ENCODE measurements at regions not wholly inside any gene's neighbourhood (a gene's known extent, or its start where the extent isn't known, plus 50 kb on each side); places are given as distances from the start of the nearest gene placed in this dataset.

DNA sequence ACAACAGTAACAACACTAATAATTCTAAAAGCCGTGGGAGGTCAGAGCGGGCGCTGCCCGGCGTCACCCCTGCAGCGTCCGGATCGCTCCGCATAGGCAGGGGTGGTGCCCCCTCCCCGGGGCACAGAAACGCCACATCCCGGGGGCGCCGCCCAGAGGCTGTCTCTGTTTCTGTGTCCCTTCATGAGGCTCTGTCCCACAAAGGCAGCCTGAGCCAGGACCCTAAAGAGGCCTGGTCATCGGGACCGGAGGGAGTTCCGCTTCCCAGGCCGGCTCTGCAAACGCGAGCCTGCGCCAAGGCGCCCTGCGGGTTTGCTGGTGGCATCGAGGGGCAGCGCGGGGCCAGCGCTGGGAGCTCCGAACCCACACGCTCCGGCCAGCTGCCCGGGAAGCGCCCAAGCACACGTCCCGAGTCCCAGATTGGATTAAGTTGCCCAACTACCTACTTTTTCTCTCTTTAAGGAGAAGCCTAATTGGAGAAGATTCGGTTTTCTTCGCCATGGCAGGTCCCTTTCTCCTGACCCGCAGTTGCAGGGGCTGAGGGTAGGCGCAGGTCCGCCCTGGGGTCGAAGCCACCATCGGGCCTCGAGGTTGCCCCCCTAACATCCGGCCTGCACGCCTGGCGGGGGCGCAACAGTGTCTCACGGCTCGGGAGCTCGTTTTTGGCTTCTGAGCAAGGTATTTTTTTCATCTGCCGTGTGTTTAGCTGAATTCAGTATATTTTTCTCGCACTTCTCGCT is 421.7 kb downstream of the VRK1 start:
- TF ChIP-seq, protein P1, sequence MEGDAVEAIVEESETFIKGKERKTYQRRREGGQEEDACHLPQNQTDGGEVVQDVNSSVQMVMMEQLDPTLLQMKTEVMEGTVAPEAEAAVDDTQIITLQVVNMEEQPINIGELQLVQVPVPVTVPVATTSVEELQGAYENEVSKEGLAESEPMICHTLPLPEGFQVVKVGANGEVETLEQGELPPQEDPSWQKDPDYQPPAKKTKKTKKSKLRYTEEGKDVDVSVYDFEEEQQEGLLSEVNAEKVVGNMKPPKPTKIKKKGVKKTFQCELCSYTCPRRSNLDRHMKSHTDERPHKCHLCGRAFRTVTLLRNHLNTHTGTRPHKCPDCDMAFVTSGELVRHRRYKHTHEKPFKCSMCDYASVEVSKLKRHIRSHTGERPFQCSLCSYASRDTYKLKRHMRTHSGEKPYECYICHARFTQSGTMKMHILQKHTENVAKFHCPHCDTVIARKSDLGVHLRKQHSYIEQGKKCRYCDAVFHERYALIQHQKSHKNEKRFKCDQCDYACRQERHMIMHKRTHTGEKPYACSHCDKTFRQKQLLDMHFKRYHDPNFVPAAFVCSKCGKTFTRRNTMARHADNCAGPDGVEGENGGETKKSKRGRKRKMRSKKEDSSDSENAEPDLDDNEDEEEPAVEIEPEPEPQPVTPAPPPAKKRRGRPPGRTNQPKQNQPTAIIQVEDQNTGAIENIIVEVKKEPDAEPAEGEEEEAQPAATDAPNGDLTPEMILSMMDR (IDR thresholded peaks at IDR 0.05; ENCODE audit: insufficient read depth, low read length), result no peak
- TF ChIP-seq POLR2AphosphoS5 (IDR thresholded peaks at IDR 0.05; ENCODE audit: low read depth), result no peak
- TF ChIP-seq, protein P2, sequence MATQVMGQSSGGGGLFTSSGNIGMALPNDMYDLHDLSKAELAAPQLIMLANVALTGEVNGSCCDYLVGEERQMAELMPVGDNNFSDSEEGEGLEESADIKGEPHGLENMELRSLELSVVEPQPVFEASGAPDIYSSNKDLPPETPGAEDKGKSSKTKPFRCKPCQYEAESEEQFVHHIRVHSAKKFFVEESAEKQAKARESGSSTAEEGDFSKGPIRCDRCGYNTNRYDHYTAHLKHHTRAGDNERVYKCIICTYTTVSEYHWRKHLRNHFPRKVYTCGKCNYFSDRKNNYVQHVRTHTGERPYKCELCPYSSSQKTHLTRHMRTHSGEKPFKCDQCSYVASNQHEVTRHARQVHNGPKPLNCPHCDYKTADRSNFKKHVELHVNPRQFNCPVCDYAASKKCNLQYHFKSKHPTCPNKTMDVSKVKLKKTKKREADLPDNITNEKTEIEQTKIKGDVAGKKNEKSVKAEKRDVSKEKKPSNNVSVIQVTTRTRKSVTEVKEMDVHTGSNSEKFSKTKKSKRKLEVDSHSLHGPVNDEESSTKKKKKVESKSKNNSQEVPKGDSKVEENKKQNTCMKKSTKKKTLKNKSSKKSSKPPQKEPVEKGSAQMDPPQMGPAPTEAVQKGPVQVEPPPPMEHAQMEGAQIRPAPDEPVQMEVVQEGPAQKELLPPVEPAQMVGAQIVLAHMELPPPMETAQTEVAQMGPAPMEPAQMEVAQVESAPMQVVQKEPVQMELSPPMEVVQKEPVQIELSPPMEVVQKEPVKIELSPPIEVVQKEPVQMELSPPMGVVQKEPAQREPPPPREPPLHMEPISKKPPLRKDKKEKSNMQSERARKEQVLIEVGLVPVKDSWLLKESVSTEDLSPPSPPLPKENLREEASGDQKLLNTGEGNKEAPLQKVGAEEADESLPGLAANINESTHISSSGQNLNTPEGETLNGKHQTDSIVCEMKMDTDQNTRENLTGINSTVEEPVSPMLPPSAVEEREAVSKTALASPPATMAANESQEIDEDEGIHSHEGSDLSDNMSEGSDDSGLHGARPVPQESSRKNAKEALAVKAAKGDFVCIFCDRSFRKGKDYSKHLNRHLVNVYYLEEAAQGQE (IDR thresholded peaks at IDR 0.05; ENCODE audit: insufficient replicate concordance, low read depth), result no peak
- no peak for TF ChIP-seq GABPA (IDR thresholded peaks at IDR 0.05; ENCODE audit: low read depth)
